Stimulated activated CD4-positive, alpha-beta T cell treated with anti-CD3 and anti-CD28 coated beads, Interleukin-1b, Interleukin-23, amount 100 ng/mL, for 24 hours (primary cell): ENCODE measurements at regions not wholly inside any gene's neighbourhood (a gene's known extent, or its start where the extent isn't known, plus 50 kb on each side); places are given as distances from the start of the nearest gene placed in this dataset.

Source experiments
- DNase-seq, 4 experiments: peaks; one replicate each; pipeline ENCODE4 v3.0.0-alpha.2; 2020; ENCODE audit warnings: low read depth in 4 of 4, low spot score in 1 of 4

DNA sequence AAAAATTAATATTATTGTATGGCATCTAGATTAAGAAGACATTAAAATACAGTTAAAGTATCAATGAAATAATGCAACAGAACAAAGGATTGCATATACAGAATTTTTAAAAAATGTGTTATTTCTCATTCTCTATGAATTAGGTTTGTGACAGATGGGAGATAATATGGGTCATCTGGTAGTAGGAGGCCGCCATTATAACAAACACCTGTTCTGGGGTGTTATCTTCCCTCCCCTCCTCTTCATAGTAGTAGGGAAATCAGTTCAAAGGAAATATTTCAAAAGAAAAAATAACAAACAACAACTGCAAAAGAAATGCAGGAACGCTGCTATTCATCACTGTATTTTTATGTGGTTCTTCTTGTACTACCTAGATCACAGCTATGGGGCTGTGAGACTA, 187.0 kb upstream of the ATP2B1 start:
- no peak for DNase-seq

DNA sequence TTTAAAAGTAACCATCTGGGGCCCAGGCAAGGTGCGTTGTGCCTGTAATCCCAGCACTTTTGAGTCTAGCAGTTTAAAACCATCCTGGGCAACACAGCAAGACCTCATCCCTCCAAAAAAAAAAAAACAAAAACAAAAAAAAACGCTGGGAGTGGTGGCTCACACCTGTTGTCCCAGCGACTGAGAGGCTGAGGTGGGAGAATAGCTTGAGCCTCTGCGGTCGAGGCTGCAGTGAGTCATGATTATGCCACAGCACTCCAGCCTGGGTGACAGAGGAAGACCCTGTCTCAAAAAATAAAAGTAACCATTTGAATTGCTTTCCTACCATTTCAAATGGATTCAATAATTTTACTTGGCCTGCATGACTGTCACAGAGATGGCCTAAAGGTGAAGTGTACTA, 186.5 kb upstream of the ATP2B1 start:
- no peak for DNase-seq

DNA sequence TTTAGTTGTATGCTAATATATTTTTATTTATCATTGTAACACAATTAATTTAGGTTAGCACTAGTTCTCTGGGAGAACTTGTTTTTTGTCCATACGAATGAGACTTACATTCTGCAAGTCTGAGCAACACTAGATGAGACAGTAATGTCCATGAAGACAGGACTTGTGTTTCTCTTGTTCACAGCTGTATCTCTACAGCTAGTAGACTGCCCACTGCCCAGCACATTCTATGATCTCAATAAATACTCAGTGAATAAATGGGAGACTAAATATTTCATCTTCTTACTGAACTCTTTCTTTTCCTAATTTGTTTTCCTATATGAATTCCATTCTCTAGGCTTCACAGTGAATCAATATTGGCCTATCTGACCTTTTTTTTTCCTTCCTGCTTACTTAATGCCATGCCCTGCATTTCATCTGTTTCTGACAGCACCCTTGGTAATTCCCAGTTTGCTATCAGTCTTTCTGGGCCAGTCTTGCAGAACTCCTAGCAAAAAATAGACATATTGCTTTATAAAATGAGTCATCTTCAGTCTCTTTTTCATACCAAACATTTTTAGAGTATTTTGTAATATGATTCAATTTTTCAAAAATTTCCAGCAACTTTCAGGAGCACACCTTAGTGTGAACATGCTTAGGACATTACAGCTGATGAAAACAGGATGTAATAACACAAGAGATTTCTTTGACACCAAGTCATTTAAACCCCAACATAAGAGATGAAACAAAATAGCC, 185.5 kb upstream of the ATP2B1 start:
- no peak for DNase-seq

DNA sequence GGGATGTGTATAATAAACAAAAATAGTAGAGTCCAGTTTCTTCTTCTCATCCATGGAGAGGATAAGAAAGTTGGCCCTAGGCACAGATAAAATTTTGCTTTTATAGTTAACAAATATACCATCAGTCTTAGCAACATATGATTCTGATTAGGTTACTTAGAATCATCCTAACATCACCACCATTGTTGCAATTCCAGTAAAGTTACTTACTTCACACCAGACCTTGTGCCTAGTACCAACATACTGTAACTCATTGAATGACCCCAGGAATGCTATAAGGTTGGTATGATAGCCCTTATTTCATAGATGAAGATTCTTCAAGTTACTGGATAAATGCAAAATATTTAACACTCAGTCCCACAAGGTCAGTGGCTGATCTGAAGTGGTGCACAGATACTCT, 183.8 kb upstream of the ATP2B1 start:
- no peak for DNase-seq

DNA sequence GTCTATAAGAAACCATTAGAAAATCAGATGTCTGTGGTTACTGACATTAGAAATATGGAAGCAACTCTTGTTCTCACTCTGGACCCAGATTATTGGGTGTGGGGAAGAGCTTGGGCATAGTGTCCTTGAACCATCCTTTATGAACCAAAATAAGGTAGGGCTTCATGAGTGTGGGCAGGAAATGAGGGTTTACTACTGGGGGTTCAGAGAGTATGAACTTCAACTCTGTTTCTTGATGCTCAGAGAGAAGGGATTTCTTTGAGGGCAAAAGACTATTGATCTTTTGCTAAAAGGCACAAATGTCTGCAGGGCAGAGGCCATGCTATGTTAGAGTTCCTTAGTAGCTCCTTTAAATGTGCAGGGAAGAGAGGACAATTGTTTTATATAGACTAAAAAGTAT, 183.3 kb upstream of the ATP2B1 start:
- no peak for DNase-seq

DNA sequence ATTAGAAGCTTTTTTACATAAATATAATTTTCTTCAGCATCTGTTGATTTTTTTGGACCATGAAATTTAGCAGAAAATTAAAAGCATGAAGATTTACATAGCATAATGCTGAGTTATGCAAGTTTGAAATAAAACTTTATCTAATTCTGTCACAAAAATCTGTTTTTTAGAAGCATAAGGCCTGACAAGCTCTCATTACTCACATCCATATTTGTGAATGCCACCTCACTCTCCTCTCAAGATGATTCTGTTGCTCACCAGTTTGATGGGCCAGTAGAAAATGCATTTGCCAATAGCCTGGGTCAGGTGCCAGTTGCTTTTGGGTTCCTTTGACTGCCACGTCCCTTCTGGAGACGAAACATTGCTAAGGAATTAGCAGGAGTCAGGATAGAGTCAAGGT, 181.5 kb upstream of the ATP2B1 start:
- no peak for DNase-seq

DNA sequence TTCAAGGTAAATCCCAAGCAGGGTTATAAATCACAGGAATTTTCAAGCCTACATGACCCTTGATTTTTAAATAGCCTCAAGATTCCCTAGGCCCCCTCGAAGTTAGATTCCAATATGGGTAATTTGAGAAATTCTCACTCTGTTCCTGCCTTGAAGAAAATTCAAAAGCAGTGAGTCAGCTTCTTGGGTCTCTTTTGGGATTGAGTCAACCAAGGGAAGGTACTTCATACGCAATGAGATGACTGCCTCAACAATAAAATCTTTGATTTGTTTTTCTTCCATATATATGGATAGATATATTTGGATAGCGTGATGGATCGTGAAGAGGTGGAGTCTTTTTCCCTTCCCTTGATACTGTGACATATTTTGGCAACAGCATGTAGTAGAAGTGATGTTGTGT, 180.4 kb upstream of the ATP2B1 start:
- DNase-seq, result no peak

DNA sequence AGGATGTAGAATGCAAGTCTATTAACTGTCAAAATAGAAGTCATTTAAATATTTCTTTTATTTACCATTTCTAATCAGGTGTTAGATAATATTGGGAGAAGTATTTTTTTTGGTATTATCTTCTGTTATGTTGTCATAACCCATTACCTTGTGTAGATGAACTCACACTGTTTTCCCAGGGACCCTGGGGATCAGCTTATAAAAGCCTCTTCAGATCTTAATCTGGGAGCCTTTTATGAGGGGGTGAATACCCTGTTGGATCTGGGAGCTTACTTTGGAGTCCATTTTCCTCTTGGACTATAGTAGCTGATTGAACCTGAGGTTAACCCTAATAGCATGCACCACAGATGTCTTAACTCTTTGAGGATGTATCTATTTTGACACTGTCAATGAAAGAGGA, 176.3 kb upstream of the ATP2B1 start:
- no peak for DNase-seq

DNA sequence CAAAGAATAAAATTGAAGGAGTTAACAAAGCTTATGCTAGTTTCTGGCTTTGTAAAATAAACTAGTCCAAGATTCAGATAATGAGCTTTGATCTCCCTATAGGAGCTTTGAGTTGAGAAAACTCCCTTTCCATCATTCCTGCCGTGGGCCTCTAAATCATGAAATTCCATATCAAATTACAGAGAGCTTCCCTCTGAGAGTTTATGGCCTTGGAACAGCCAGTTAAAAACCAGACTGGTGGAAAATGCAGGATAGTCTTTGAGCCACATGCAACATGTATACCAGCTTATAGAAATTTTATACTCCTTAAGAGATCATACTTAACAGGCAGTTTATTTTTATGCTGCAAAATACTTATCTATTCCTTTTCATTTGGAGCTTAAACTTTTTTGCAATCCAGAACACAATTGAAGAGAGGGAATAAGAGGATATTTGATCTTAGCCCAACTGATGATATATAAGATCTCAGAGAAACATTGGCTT, 175.8 kb upstream of the ATP2B1 start:
- no peak for DNase-seq

DNA sequence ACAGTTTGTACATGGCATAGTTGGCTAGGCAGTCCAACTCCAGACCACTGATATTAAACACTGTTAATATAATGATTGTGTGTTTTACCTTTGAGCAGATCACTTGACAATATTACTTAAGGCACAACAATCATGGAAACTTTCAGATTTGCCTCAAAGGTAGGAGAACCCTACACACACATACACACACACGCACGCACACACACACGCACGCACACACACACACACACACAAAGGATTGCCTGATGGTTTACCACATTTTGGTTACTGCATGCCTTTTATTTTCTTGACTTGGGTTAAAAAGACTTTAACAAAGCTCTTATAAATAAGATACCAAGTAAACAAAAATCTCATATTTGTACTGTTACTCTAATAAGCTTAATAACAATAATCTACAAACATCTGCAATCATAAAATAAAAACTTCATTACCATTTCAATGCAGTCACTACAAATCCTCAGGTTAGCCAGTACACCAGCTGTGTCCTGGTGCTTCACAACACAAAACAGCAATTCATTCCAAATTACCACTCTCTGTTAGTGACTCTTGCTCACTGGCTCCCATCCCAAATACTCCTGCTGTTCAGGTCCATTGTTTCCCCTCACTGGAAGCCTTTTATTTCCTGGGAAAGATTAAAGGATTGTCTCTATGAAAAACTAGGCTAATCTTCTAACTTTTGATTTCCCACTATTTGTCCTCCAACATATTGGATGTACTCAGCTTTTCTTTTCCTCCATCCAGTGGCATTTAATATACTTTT, 175.2 kb upstream of the ATP2B1 start:
- DNase-seq, result no peak

DNA sequence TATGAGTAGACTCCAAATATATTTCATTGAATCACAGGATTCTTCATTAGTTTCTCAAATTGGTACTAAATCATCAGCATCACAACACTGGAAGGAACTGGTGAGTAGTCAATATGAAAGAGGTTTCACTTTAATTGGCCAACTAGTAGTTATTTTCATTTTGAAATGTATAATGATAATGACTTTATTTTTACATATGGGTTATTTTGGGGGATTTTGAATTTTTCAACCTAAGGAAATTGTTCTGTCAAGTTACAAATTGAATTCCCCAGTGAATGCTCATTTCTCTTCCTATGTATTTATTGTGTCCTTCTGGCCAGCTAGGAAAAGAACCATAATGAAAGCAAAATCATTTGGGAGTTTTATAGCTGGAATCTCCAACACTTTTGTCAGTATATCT, 174.2 kb upstream of the ATP2B1 start:
- DNase-seq, result no peak

DNA sequence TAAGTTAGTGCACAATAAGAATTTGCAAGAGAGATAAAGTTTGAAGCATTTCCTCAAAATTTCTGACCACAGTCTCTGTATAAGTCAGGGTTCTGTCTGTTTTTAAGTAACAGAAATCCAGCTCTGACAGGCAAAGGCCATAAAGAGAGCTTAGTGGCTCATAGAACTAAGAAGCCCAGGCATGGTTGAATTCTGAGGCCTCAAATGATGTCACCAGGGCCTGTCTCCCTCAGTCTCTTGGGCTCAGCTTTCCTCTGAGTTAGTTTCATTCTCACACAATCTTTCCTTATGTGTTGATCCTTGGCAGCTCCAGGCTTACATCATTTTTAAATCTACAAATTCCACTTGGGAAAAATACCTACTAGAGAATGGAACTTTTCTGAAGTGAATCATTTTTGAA, 173.4 kb upstream of the ATP2B1 start:
- no peak for DNase-seq

DNA sequence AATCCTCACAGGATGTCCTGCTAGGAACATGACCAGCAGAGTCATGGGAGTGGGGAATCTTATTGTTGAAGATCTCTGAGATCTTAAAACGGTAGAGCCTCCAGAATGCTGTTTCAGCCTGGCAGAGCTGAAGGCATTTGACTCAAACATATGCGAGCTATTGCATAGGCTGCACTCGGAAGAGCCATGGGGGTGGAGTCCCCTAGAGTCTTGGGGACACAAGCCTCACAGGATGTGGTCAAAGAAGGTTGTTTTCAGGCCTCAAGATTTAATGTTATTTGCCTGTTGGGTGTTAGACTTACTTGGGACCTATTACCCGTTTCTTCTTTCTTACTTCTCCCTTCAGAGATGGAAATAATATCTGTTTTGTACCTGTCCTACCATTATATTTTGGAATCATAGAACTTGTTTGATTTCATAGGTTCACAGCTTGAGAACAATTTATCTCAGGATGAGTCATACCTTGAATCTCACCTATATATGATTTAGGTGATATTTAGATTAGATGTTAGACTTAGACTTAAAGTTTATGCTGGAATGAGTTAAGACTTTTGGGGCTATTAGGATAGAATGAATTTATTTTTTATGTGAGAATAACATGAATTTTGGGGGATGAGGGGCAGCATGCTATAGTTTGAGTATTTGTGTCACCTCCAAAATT, 172.2 kb upstream of the ATP2B1 start:
- DNase-seq, result no peak

DNA sequence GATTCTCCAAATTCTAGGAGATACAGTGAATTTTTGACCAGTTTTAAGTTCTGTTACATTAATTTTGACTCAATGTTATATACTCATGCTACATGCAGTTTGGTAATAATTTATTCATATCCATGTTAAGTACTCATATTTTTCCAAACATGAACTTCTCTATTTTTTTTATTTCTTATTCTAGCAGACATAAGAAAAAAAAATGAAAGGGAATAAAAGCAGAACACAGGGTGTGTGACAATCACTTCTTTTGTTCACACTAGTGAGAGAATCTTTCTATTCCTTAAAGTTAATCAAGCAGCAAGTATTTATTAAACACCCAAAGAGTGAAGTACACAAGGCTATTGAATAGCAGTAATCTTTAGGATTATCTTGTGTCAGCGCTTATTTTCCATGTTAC, 171.1 kb upstream of the ATP2B1 start:
- no peak for DNase-seq

DNA sequence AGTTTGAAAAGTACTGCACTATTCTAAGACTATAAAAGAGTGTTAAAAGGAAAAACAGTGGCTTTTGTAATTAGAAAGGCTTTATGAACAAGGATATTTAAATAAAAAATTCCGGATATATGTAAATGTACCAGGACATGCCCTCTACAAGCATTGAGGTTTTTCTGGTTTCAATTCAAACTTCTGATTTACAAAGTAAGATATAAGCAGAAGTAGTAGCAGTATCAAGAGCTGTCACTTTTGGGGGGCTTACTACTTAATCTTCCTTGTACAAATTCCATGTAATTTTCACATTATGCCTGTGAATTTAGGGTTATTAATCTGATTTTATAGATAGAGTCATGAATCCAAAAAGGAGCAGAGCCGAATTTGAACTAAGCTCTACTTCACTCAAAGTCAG, 170.3 kb upstream of the ATP2B1 start:
- no peak for DNase-seq

DNA sequence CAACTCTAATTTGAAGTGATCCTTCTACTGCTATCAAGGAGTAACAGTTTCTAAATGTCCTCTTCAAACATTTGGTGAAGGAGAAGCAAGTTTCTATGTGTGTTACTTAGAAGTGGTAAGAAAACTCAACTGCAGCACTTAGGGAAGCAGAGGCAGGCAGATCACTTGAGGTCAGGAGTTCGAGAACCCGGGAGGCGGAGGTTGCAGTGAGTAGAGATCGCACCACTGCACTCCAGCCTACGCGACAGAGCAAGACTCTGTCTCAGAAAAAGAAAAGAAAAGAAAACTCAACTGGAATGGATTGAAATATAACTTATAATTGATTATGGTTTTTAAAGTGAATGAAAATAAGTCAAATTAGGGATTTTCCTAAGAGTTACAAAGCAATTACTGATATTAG, 169.7 kb upstream of the ATP2B1 start:
- no peak for DNase-seq

DNA sequence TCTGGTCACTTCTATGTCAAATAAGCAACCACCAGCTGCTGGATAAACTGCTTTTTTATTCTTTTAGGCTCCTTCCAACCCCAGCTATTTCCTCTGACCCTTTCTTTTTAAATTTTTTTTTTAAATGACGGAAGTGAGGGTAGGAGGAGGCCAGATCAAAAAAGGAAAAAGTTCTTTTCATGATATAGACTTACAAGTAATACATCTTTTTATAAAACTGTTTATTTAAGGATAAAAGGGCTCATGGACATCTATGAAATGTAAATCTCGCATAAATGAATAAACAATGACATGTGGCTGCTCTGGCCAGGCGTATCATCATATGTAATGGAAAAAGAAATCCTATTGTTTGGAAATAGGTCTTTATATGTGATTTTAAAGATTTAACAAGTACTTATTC, 169.0 kb upstream of the ATP2B1 start:
- no peak for DNase-seq

DNA sequence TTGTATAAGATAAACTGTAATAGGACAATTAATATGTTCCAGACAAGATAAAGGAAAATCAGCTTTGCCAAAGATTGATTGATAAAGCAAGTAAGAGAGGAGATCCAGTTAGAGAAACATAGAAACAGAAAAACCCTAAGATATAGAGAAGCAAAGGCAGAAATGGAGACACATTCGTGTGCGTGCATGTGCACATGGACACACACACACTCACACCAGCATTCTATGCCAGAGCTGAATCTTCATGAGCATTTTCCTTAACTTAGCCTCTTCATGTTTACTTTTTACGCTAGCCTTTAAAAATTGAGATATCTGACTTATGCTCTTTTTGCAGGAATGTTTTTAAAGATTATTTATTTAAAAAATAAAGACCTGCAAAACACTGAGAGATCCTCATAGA, 168.5 kb upstream of the ATP2B1 start:
- no peak for DNase-seq

DNA sequence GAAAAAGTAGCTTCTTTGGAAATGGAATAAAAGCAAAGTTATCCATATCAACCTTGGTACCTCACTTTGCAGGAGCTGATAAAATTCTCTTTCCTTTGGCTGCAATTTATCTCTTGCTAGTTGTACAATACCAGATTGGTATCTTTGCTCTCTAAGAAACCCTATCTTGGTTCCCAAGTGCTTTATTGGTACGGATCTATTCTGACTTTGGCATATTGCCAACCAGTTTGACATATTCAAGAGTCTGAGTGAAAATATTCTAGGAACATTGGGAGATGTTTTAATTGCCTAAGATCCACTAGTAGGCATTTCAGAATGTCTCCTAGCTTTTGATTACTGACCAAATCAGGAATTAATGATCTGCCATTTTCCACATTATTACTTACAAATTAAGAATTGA, 167.2 kb upstream of the ATP2B1 start:
- no peak for DNase-seq

DNA sequence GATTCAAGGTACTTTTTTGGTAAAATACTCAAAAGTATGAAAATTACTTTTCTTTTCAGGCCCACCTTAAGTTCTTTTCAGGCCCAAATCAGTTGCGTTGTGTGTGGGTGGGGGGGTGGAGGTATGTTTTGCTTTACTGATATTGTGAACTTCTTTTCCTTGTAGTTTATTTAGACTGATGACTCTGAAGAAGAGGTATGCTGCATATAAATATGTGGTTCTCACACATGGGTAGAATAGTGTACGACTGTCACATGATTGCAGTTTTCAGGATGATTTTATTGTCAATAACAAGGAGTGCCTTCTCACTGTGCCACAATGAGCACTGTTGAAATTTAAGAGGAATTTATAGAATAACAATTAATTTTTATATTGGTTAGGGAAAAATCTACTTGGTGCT, 166.6 kb upstream of the ATP2B1 start:
- no peak for DNase-seq

DNA sequence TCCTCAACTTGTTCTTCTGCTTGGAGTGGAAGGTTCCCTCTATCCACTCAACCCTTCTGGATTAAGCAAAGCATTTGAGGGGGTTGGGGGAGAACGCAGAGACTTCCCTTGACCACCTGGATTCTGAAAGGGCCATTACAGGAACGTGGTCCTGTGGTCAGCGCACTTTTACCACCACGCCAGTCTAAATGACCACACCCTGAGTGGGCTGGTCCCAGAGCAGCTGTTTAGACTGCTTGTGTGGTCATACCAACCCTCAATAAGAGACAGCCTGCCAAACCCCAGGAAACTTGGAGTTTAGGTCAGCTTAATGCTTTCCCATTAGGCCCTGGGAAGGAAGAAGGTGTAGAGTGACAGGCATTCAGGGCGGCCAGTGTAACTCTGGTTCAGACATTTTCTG, 165.5 kb upstream of the ATP2B1 start:
- no peak for DNase-seq

DNA sequence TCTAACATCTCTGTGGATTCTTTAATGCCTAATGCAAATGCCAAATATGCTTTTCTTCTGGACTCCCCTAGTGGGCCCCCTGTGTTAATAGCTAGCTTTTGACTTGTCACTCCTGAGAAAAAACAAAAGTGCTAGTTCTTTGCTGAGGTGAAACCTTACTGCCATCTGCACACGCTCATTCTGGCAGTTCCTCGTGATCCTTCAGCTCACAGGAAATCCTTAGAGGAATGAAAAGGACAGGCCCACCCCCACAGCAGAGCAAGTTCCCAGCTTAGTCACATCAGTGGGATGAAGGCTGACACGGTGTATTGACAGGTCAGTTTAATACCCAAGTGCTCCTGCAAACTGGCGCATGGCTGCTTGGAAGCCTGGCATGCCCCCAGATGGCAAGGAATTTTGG, 165.1 kb upstream of the ATP2B1 start:
- no peak for DNase-seq
